K562 (cell line): ENCODE measurements at regions not wholly inside any gene's neighbourhood (a gene's known extent, or its start where the extent isn't known, plus 50 kb on each side); places are given as distances from the start of the nearest gene placed in this dataset.

Experiments used
- ATAC-seq: fragments of 200-7000 bp; cut with Tn5 transposase; 3 replicates; pipeline ENCODE4 v1.9.1; 2020; ENCODE audit warnings: moderate library complexity
- BruUV-seq: library from RNA; stranded (reverse); fragments of 400-500 nt; replicated peaks from 2 replicates; lab custom pipeline; 2021; lab: Mats Ljungman, UMichigan
- CTCF ChIA-PET: fragments of 300-600 bp; formaldehyde crosslinking; extraction: SDS; loops from one replicate; lab custom pipeline; 2021; ENCODE audit warnings: low intra/inter-chr PET ratio; lab: Yijun Ruan, JAX
- POLR2A ChIA-PET: fragments of 300-600, 350-650 bp; sonication (Branson Sonifier 250); formaldehyde crosslinking; extraction: SDS; loops from one replicate; lab custom pipeline; 2021; ENCODE audit warnings: antibody characterized with exemption, inconsistent platforms; lab: Yijun Ruan, JAX
- DNase-seq, 4 experiments: peaks; one replicate each; pipeline versions ENCODE4 v3.0.0 to v3.0.0-alpha.2; 2011 to 2018; ENCODE audit warnings: low spot score in 3 of 4, mixed read lengths in 3 of 4; ENCODE audit errors: extremely low read depth in 1 of 4
- FAIRE-seq: peaks from 2 replicates; lab custom pipeline; 2011; peaks lifted over from hg19 to GRCh38; lab: Jason Lieb, UNC
- H2AFZ ChIP-seq: 2 replicates; pipeline ENCODE4 v1.6.0; 2011; ENCODE audit warnings: low read depth, low read length, control low read depth, inconsistent platforms
- H3K27ac ChIP-seq: fragments of 200-600 bp; 3 replicates; pipeline ENCODE4 v1.8.0; 2011; ENCODE audit warnings: low read depth, mild to moderate bottlenecking, control low read depth, inconsistent platforms, low read length, moderate library complexity, mixed read lengths; ENCODE audit errors: extremely low read depth
- H3K27me3 ChIP-seq, 2 experiments: fragments of 300-600 bp in 1 of 2; 2 replicates in 1 of 2; 3 replicates in 1 of 2; pipeline versions ENCODE4 v1.6.0 to v1.8.0; 2011; ENCODE audit warnings: inconsistent platforms in 2 of 2, low read length in 2 of 2, mild to moderate bottlenecking in 1 of 2, mixed read lengths in 1 of 2, moderate library complexity in 1 of 2; ENCODE audit not compliant: control insufficient read depth in 2 of 2, insufficient read depth in 2 of 2
- H3K36me3 ChIP-seq: fragments of 300-600 bp; 3 replicates; pipeline ENCODE4 v1.8.0; 2011; ENCODE audit warnings: mild to moderate bottlenecking, low read length, inconsistent platforms; ENCODE audit not compliant: control insufficient read depth, insufficient read depth
- H3K4me1 ChIP-seq, 2 experiments: fragments of 200-600 bp in 1 of 2; replicated peaks in 1 of 2; 2 replicates in 1 of 2; 3 replicates in 1 of 2; pipeline versions ENCODE4 v1.5.1 to v1.8.0; 2011; ENCODE audit warnings: inconsistent platforms in 2 of 2, low read length in 2 of 2, mild to moderate bottlenecking in 1 of 2, mixed read lengths in 1 of 2, moderate library complexity in 1 of 2; ENCODE audit not compliant: control insufficient read depth in 2 of 2, insufficient read depth in 2 of 2
- H3K4me2 ChIP-seq: 2 replicates; pipeline ENCODE4 v1.6.1; 2011; ENCODE audit warnings: low read length, control low read depth, inconsistent platforms, mixed read lengths; ENCODE audit not compliant: insufficient read depth
- H3K4me3 ChIP-seq: fragments of 200-600 bp; sonication (generic), shearing (Covaris generic); 2 replicates; pipeline ENCODE4 v1.5.1; 2016; ENCODE audit warnings: control low read depth, inconsistent platforms
- H3K79me2 ChIP-seq: fragments of 200-600 bp; 3 replicates; pipeline ENCODE4 v1.8.0; 2011; ENCODE audit warnings: low read length, inconsistent platforms; ENCODE audit not compliant: control insufficient read depth, insufficient read depth
- H3K9ac ChIP-seq, 2 experiments: 2 replicates each; pipeline versions ENCODE4 v1.6.0 to v1.6.1; 2011; ENCODE audit warnings: low read depth in 2 of 2, low read length in 2 of 2, control low read depth in 1 of 2, inconsistent platforms in 1 of 2, mild to moderate bottlenecking in 1 of 2, mixed read lengths in 1 of 2; ENCODE audit not compliant: insufficient read depth in 1 of 2
- H3K9me1 ChIP-seq: one replicate; pipeline ENCODE4 v1.6.0; 2011; ENCODE audit warnings: inconsistent platforms, mild to moderate bottlenecking, low read length, moderate library complexity; ENCODE audit not compliant: control insufficient read depth, insufficient read depth
- H3K9me3 ChIP-seq: replicated peaks from 2 replicates; pipeline ENCODE4 v1.5.1; 2011; ENCODE audit warnings: low read depth, low read length, inconsistent platforms; ENCODE audit not compliant: control insufficient read depth, insufficient read depth
- H4K20me1 ChIP-seq: replicated peaks from 2 replicates; pipeline ENCODE4 v1.6.1; 2011; ENCODE audit warnings: low read length, inconsistent platforms, mixed read lengths; ENCODE audit not compliant: control insufficient read depth, insufficient read depth
- BRD9 ChIP-seq: fragments of 450-650 bp; IDR thresholded peaks from 2 replicates; pipeline ENCODE4 v1.6.1; 2018; ENCODE audit warnings: low read depth; ENCODE audit not compliant: partially characterized antibody
- HNRNPK ChIP-seq: fragments of 200-400 bp; formaldehyde crosslinking; IDR thresholded peaks from one replicate; pipeline ENCODE4 v1.6.1; 2018; ENCODE audit warnings: mild to moderate bottlenecking, low read depth, low read length; ENCODE audit not compliant: poor library complexity, severe bottlenecking
- LEF1 ChIP-seq: fragments of 450-650 bp; IDR thresholded peaks from 2 replicates; pipeline ENCODE4 v1.6.1; 2016; ENCODE audit warnings: mild to moderate bottlenecking
- MAFG ChIP-seq: fragments of 450-650 bp; conservative IDR thresholded peaks from 2 replicates; pipeline ENCODE4 v1.6.1; 2016; ENCODE audit warnings: missing genetic modification characterization, missing compliant biosample characterization
- MCM7 ChIP-seq, 2 experiments: fragments of 450-650 bp; IDR thresholded peaks; 2 replicates each; pipeline ENCODE4 v1.6.1; 2016 to 2018
- NCOR1 ChIP-seq: fragments of 450-650 bp; IDR thresholded peaks from 2 replicates; pipeline ENCODE4 v1.6.1; 2016; ENCODE audit warnings: mild to moderate bottlenecking, moderate library complexity
- NR2C1 ChIP-seq, 2 experiments: fragments of 450-650 bp; IDR thresholded peaks; 2 replicates each; pipeline ENCODE4 v1.6.1; 2017; ENCODE audit warnings: mild to moderate bottlenecking in 2 of 2, antibody characterized with exemption in 1 of 2, inconsistent platforms in 1 of 2, missing compliant biosample characterization in 1 of 2, missing genetic modification characterization in 1 of 2
- SMARCA5 ChIP-seq: fragments of 450-650 bp; IDR thresholded peaks from 2 replicates; pipeline ENCODE4 v1.6.1; 2016
- TAF9B ChIP-seq: fragments of 450-650 bp; IDR thresholded peaks from 2 replicates; pipeline ENCODE4 v1.6.1; 2018; ENCODE audit warnings: mild to moderate bottlenecking; ENCODE audit not compliant: partially characterized antibody
- TCF7 ChIP-seq: sonication (generic); IDR thresholded peaks from 2 replicates; pipeline ENCODE4 v1.6.1; 2016; ENCODE audit warnings: antibody characterized with exemption, borderline replicate concordance
- TSC22D4 ChIP-seq: fragments of 450-650 bp; IDR thresholded peaks from 2 replicates; pipeline ENCODE4 v1.6.1; 2016; ENCODE audit warnings: missing genetic modification characterization, missing biosample characterization, control low read depth
- WGBS: fragments of 100-300 bp; shearing (Covaris generic); methylation state at CpG from one replicate; pipeline ENCODE4 v1.1.6; 2016; ENCODE audit warnings: low coverage, mixed read lengths; ENCODE audit not compliant: insufficient coverage; ENCODE audit errors: missing lambda C conversion rate; 5-methylcytosine and 5-hydroxymethylcytosine counted together
- in situ Hi-C: fragments of 300-500 bp; cut with MboI; formaldehyde crosslinking; loops from 4 replicates; pipeline ENCODE4 v1.15.0; 2018; ENCODE audit warnings: inconsistent platforms, mixed read lengths
- intact Hi-C: fragments of 100-400 bp; cut with micrococcal nuclease; formaldehyde crosslinking; loops from 2 replicates; pipeline ENCODE4 v1.14.2; 2022
- TF ChIP-seq, protein P1 (sequence below): sonication (generic); formaldehyde crosslinking; IDR thresholded peaks from 2 replicates; pipeline ENCODE4 v1.8.0; 2022; ENCODE audit warnings: missing genetic modification reagents, mild to moderate bottlenecking, moderate library complexity, borderline replicate concordance
- TF ChIP-seq, protein P2 (sequence below): sonication (generic); formaldehyde crosslinking; IDR thresholded peaks from 2 replicates; pipeline ENCODE4 v1.8.0; 2023; ENCODE audit warnings: mild to moderate bottlenecking, missing genetic modification reagents
- TF ChIP-seq, protein P3 (sequence below): IDR thresholded peaks from 2 replicates; pipeline ENCODE4 v1.6.1; 2012; ENCODE audit warnings: low read depth, low read length, improper control_type of control experiment, borderline replicate concordance
- TF ChIP-seq, protein P4 (sequence below): fragments of 250-450 bp; sonication (Bioruptor Pico); IDR thresholded peaks from 2 replicates; pipeline ENCODE4 v1.8.0; 2022; ENCODE audit warnings: moderate library complexity, mild to moderate bottlenecking, inconsistent platforms

DNA sequence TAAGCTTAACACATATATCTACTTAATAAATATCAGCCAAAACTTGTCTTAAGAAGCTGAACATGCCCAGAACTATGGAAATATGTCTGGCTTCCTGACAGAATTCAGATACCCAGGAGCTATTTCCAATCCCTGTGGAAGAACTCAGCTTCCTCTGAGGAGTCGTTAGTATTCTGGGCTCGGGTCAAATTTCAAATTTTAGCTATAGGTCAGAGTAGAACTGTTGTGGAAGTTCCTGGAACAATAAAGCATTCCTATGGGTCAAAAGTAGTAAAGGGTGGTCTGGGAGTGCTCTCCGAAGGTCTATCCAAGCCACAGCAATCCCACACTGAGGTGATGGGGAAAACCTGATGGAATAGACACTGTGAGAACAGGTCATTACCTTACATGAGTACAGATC is 342.7 kb upstream of the CHST9 start:
- CTCF ChIA-PET: no interaction called here
- Histone ChIP-seq H3K9ac (no peak overlapping the region), H3K4me3 (no peak overlapping the region), H3K4me1 (no peaks in the 10 kb centered on the region), H3K36me3 (no peaks in the 10 kb centered on the region), H3K27ac (no peak overlapping the region), H3K27me3 (no peaks in the 10 kb centered on the region), H2AFZ (no peak overlapping the region), H3K9me3 (no peaks in the 10 kb centered on the region), H3K9me1 (no peaks in the 10 kb centered on the region), H3K79me2 (no peaks in the 10 kb centered on the region), H4K20me1 (no peaks in the 10 kb centered on the region), H3K4me2 (no peak overlapping the region)
- no TSS peak for BruUV-seq
- DNase-seq: no peak
- POLR2A ChIA-PET: interaction anchor here (0.6 kb wide), 1 partner anchor 189 kb away, joined by 3 read pairs; no protein-coding TSS in a partner anchor
- 0% methylated on average over 3 of the region's 3 CpGs for WGBS
- intact Hi-C loops: no loop called here
- in situ Hi-C loops: no loop called here
- no peak for FAIRE-seq
- ATAC-seq: no peak
- no peak for TF ChIP-seq TAF9B
- TF ChIP-seq, protein P1, sequence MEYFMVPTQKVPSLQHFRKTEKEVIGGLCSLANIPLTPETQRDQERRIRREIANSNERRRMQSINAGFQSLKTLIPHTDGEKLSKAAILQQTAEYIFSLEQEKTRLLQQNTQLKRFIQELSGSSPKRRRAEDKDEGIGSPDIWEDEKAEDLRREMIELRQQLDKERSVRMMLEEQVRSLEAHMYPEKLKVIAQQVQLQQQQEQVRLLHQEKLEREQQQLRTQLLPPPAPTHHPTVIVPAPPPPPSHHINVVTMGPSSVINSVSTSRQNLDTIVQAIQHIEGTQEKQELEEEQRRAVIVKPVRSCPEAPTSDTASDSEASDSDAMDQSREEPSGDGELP (CRISPR knock-in tag): no peak
- no peak for TF ChIP-seq NR2C1 (IDR thresholded peaks at IDR 0.05)
- no peak for TF ChIP-seq NR2C1 (tag; IDR thresholded peaks at IDR 0.05)
- no peak for TF ChIP-seq NCOR1
- TF ChIP-seq MCM7 (IDR thresholded peaks at IDR 0.05): no peak
- TF ChIP-seq BRD9: no peak
- no peak for TF ChIP-seq HNRNPK
- TF ChIP-seq LEF1: no peak
- no peak for TF ChIP-seq MAFG (tag)
- no peak for TF ChIP-seq TSC22D4
- TF ChIP-seq, protein P2, sequence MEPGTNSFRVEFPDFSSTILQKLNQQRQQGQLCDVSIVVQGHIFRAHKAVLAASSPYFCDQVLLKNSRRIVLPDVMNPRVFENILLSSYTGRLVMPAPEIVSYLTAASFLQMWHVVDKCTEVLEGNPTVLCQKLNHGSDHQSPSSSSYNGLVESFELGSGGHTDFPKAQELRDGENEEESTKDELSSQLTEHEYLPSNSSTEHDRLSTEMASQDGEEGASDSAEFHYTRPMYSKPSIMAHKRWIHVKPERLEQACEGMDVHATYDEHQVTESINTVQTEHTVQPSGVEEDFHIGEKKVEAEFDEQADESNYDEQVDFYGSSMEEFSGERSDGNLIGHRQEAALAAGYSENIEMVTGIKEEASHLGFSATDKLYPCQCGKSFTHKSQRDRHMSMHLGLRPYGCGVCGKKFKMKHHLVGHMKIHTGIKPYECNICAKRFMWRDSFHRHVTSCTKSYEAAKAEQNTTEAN: no peak
- TF ChIP-seq SMARCA5: no peak
- TF ChIP-seq, protein P3, sequence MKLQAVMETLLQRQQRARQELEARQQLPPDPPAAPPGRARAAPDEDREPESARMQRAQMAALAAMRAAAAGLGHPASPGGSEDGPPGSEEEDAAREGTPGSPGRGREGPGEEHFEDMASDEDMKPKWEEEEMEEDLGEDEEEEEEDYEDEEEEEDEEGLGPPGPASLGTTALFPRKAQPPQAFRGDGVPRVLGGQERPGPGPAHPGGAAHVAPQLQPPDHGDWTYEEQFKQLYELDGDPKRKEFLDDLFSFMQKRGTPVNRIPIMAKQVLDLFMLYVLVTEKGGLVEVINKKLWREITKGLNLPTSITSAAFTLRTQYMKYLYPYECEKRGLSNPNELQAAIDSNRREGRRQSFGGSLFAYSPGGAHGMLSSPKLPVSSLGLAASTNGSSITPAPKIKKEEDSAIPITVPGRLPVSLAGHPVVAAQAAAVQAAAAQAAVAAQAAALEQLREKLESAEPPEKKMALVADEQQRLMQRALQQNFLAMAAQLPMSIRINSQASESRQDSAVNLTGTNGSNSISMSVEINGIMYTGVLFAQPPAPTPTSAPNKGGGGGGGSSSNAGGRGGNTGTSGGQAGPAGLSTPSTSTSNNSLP: no peak
- TF ChIP-seq, protein P4, sequence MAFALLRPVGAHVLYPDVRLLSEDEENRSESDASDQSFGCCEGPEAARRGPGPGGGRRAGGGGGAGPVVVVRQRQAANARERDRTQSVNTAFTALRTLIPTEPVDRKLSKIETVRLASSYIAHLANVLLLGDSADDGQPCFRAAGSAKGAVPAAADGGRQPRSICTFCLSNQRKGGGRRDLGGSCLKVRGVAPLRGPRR (CRISPR knock-in tag): no peak
- no peak for TF ChIP-seq TCF7
